Upper lobe of left lung (tissue), 6 donors: ENCODE measurements at regions not wholly inside any gene's neighbourhood (a gene's known extent, or its start where the extent isn't known, plus 50 kb on each side); places are given as distances from the start of the nearest gene placed in this dataset.

Experiments used
- ATAC-seq, 2 donors: fragments of 200-7000 bp; cut with Tn5 transposase; one replicate each; pipeline ENCODE4 v1.9.1; 2022; ENCODE audit warnings: mild to moderate bottlenecking in 2 of 2, moderate library complexity in 2 of 2; ENCODE audit not compliant: low FRiP score in 2 of 2
- DNase-seq, 2 donors: peaks; one replicate each; pipeline ENCODE4 v3.0.0-alpha.2; 2019 to 2020
- H3K27ac ChIP-seq, 4 donors: fragments of 200-600 bp; sonication (generic); one replicate each; pipeline ENCODE4 v1.5.1; 2016 to 2019
- H3K27me3 ChIP-seq, 4 donors: fragments of 200-600 bp; sonication (generic); one replicate each; pipeline ENCODE4 v1.5.1; 2017 to 2019
- H3K36me3 ChIP-seq, 4 donors: fragments of 200-600 bp; sonication (generic); one replicate each; pipeline ENCODE4 v1.5.1; 2016 to 2019
- H3K4me1 ChIP-seq, 4 donors: fragments of 200-600 bp; sonication (generic); one replicate each; pipeline ENCODE4 v1.5.1; 2018 to 2019
- H3K4me3 ChIP-seq, 4 donors: fragments of 200-600 bp; sonication (generic); one replicate each; pipeline ENCODE4 v1.5.1; 2017 to 2019; ENCODE audit warnings: mild to moderate bottlenecking in 2 of 4, moderate library complexity in 1 of 4
- H3K9me3 ChIP-seq, 4 donors: fragments of 200-600 bp; sonication (generic); one replicate each; pipeline ENCODE4 v1.5.1; 2018 to 2019
- CTCF ChIP-seq, 6 experiments: fragments of 450-650 bp in 4 of 6; fragments of 200-600 bp in 2 of 6; sonication (generic) in 2 of 6; IDR thresholded peaks; one replicate each; pipeline ENCODE4 v1.5.1; 2016 to 2019; ENCODE audit warnings: antibody characterized with exemption in 6 of 6
- EP300 ChIP-seq, 4 donors: sonication (generic); formaldehyde crosslinking; IDR thresholded peaks; one replicate each; pipeline ENCODE4 v1.5.1; 2017; ENCODE audit warnings: antibody characterized with exemption in 4 of 4, control low read depth in 2 of 4
- POLR2A ChIP-seq, 4 donors: fragments of 450-650 bp; IDR thresholded peaks; one replicate each; pipeline ENCODE4 v1.5.1; 2016 to 2017; ENCODE audit warnings: antibody characterized with exemption in 4 of 4, mild to moderate bottlenecking in 2 of 4
- POLR2AphosphoS5 ChIP-seq, 2 donors: sonication (generic); formaldehyde crosslinking; IDR thresholded peaks; one replicate each; pipeline ENCODE4 v1.5.1; 2017; ENCODE audit warnings: antibody characterized with exemption in 2 of 2
- WGBS, 2 donors: methylation state at CpG; one replicate each; pipeline ENCODE4 v1.1.5; 2017 to 2018; 5-methylcytosine and 5-hydroxymethylcytosine counted together
- donor health status: DM: no; HTN: no; CAD: no; lungs with moderate emphysema.
- donor health status: DM: no; HTN: yes; CAD: no; lungs with severe emphysema.

- TF ChIP-seq CTCF (IDR thresholded peaks at IDR 0.05) (no peak), EP300 (IDR thresholded peaks at IDR 0.05) (no peak), POLR2AphosphoS5 (IDR thresholded peaks at IDR 0.05) (no peak), POLR2A (IDR thresholded peaks at IDR 0.05) (no peak)
- no peak for DNase-seq
- ATAC-seq = no peak
- H3K27ac ChIP-seq = no peak overlapping the region
- H3K4me3 ChIP-seq = no peak overlapping the region
- peaks cover 3 to 14% (median 13%) of the 10 kb centered on the region in 4 donors for H3K4me1 ChIP-seq
- WGBS, 2 donors = 88 to 92% methylated on average over 4 of the region's 4 CpGs
- no peaks in the 10 kb centered on the region for H3K9me3 ChIP-seq
- H3K27me3 ChIP-seq = no peaks in the 10 kb centered on the region
- H3K36me3 ChIP-seq = no peaks in the 10 kb centered on the region
Observed at GRCh38 chr15:38046257-38047051, 112.0 kb downstream of the TMCO5A start.

GRCh38 chr15:38048001-38048455 lies 113.6 kb downstream of the TMCO5A start:
- peaks cover 0 to 2% (median 2%) of the 10 kb centered on the region in 4 donors for H3K4me1 ChIP-seq
- 93 to 97% methylated on average over 3 of the region's 3 CpGs for WGBS, 2 donors
- H3K27me3 ChIP-seq = no peaks in the 10 kb centered on the region
- no peak overlapping the region for H3K27ac ChIP-seq
- H3K36me3 ChIP-seq = no peaks in the 10 kb centered on the region
- ATAC-seq (no peak), DNase-seq (no peak)
- no peaks in the 10 kb centered on the region for H3K9me3 ChIP-seq
- no peak for TF ChIP-seq POLR2AphosphoS5 (IDR thresholded peaks at IDR 0.05)
- TF ChIP-seq CTCF (IDR thresholded peaks at IDR 0.05) = no peak
- TF ChIP-seq EP300 (IDR thresholded peaks at IDR 0.05) = no peak
- no peak for TF ChIP-seq POLR2A (IDR thresholded peaks at IDR 0.05)
- no peak overlapping the region for H3K4me3 ChIP-seq

- WGBS, 2 donors = 72 to 77% methylated on average over 4 of the region's 4 CpGs
- Histone ChIP-seq H3K27ac (peak overlapping the region in 1 of 4 donors; percentile 3), H3K9me3 (no peaks in the 10 kb centered on the region), H3K36me3 (no peaks in the 10 kb centered on the region), H3K4me3 (no peak overlapping the region), H3K4me1 (no peaks in the 10 kb centered on the region), H3K27me3 (no peaks in the 10 kb centered on the region)
- DNase-seq (no peak), ATAC-seq (peak in 1 of 2 donors; percentile 34)
- TF ChIP-seq CTCF (IDR thresholded peaks at IDR 0.05) = no peak
- no peak for TF ChIP-seq POLR2A (IDR thresholded peaks at IDR 0.05)
- TF ChIP-seq EP300 (IDR thresholded peaks at IDR 0.05) = no peak
- TF ChIP-seq POLR2AphosphoS5 (IDR thresholded peaks at IDR 0.05) = no peak
Observed at GRCh38 chr15:38049891-38050290, 115.5 kb downstream of the TMCO5A start.

- Histone ChIP-seq H3K27ac (peak overlapping the region in 3 of 4 donors; percentile 16 to 62 (median 36)), H3K9me3 (no peaks in the 10 kb centered on the region), H3K36me3 (no peaks in the 10 kb centered on the region), H3K4me1 (no peaks in the 10 kb centered on the region), H3K27me3 (no peaks in the 10 kb centered on the region), H3K4me3 (no peak overlapping the region)
- DNase-seq = no peak
- peak in 1 of 2 donors; percentile 41 for TF ChIP-seq POLR2AphosphoS5 (IDR thresholded peaks at IDR 0.05)
- no peak for TF ChIP-seq CTCF (IDR thresholded peaks at IDR 0.05)
- WGBS, 2 donors = 56 to 61% methylated on average over 4 of the region's 4 CpGs
- peak in 1 of 2 donors; percentile 76 for ATAC-seq
Observed at GRCh38 chr15:38050529-38051448, 116.3 kb downstream of the TMCO5A start.
